IgD-negative memory B cell (primary cell): ENCODE measurements at regions not wholly inside any gene's neighbourhood (a gene's known extent, or its start where the extent isn't known, plus 50 kb on each side); places are given as distances from the start of the nearest gene placed in this dataset.
A peak's percentile ranks its signal among the peaks of the same experiment; 100 is the strongest.

Source experiments
- H3K27ac Mint-ChIP-seq, 3 donors: one replicate each; pipeline ENCODE4 v1.8.0; 2020 to 2022; ENCODE audit warnings: mild to moderate bottlenecking in 3 of 3, mixed read lengths in 3 of 3, moderate library complexity in 1 of 3
- H3K27me3 Mint-ChIP-seq: one replicate; pipeline ENCODE4 v1.8.0; 2021; ENCODE audit warnings: mixed read lengths
- H3K36me3 Mint-ChIP-seq: one replicate; pipeline ENCODE4 v1.8.0; 2020; ENCODE audit warnings: mild to moderate bottlenecking, mixed read lengths
- H3K4me1 Mint-ChIP-seq, 3 donors: one replicate each; pipeline ENCODE4 v1.8.0; 2020 to 2022; ENCODE audit warnings: mixed read lengths in 3 of 3, mild to moderate bottlenecking in 1 of 3
- H3K4me3 Mint-ChIP-seq, 4 donors: one replicate each; pipeline ENCODE4 v1.8.0; 2020 to 2022; ENCODE audit warnings: mild to moderate bottlenecking in 4 of 4, mixed read lengths in 4 of 4, moderate library complexity in 3 of 4
- H3K9me3 Mint-ChIP-seq, 3 donors: one replicate each; pipeline ENCODE4 v1.8.0; 2020 to 2021; ENCODE audit warnings: mixed read lengths in 3 of 3, mild to moderate bottlenecking in 1 of 3

- no peak overlapping the region for H3K27ac Mint-ChIP-seq
- no peak overlapping the region for H3K4me3 Mint-ChIP-seq
- H3K27me3 Mint-ChIP-seq, result no peaks in the 10 kb centered on the region
- no peaks in the 10 kb centered on the region for H3K9me3 Mint-ChIP-seq
- H3K4me1 Mint-ChIP-seq, result peaks cover 2 to 10% (median 8%) of the 10 kb centered on the region in 3 donors
- no peaks in the 10 kb centered on the region for H3K36me3 Mint-ChIP-seq
Observed at GRCh38 chr3:159112724-159113123, 310.9 kb downstream of the MFSD1 start.

- H3K27ac Mint-ChIP-seq, result no peak overlapping the region
- no peaks in the 10 kb centered on the region for H3K36me3 Mint-ChIP-seq
- H3K4me1 Mint-ChIP-seq, result peaks cover 2 to 10% (median 8%) of the 10 kb centered on the region in 3 donors
Observed at GRCh38 chr3:159113221-159113875, 311.5 kb downstream of the MFSD1 start.

DNA sequence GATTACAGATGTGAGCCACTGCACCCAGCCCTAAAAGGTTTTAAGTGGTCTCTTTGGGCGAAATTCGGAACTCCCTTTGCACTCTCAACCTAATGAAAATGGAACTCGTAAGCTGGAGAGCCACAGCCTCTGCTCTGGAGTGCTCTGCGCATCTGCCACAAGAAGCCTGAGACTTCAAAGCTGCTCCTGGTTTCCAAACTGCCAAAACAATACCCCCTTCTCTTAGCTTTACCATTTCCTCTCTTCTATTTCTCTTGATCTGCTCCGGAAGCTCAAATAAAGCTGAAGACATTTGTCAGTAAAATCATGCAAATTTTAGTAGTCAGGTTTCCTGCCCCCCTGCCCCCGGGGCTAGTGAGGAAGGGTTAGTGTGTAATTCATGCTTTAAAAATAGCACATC is 312.7 kb downstream of the MFSD1 start:
- Mint-ChIP-seq H3K27ac (no peak overlapping the region), H3K4me3 (peak overlapping the region in 1 of 4 donors; percentile 80), H3K4me1 (peaks cover 2 to 10% (median 8%) of the 10 kb centered on the region in 3 donors), H3K36me3 (no peaks in the 10 kb centered on the region), H3K27me3 (no peaks in the 10 kb centered on the region), H3K9me3 (no peaks in the 10 kb centered on the region)

More at GRCh38 chr3:159113221-159113875, 311.5 kb downstream of the MFSD1 start:
- H3K4me3 Mint-ChIP-seq, result no peak overlapping the region
- no peaks in the 10 kb centered on the region for H3K27me3 Mint-ChIP-seq
- H3K9me3 Mint-ChIP-seq, result no peaks in the 10 kb centered on the region

DNA sequence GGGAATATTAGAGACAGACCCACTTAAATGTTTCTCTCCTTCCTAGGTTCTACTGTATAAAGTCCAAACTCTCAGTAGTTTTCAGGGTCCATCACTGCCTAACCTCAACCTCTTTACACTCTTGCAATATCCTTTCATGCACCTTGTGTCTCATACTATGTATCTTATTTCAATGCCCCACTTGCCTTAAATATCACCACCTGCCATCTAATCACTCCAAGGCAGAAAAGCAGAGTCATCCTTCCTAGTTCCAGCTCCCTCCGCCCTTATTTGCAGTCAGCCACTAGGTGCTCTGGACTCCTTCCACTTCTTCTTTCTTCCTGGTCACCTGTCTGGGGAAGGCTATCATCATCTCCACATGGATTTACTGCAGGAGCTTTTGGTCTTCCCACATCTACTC is 322.0 kb downstream of the MFSD1 start:
- Mint-ChIP-seq H3K27me3 (no peaks in the 10 kb centered on the region), H3K27ac (no peak overlapping the region), H3K9me3 (peaks cover 0 to 2% (median 1%) of the 10 kb centered on the region in 3 donors), H3K36me3 (no peaks in the 10 kb centered on the region), H3K4me3 (no peak overlapping the region), H3K4me1 (no peaks in the 10 kb centered on the region)

- H3K36me3 Mint-ChIP-seq, result no peaks in the 10 kb centered on the region
- no peak overlapping the region for H3K4me3 Mint-ChIP-seq
- no peak overlapping the region for H3K27ac Mint-ChIP-seq
- peaks cover 0 to 2% (median 0%) of the 10 kb centered on the region in 3 donors for H3K4me1 Mint-ChIP-seq
- peaks cover 0 to 2% (median 1%) of the 10 kb centered on the region in 3 donors for H3K9me3 Mint-ChIP-seq
- no peaks in the 10 kb centered on the region for H3K27me3 Mint-ChIP-seq
Observed at GRCh38 chr3:159126261-159127020, 324.6 kb downstream of the MFSD1 start.

GRCh38 chr3:159127021-159127392 is 325.2 kb downstream of the MFSD1 start:
- Mint-ChIP-seq H3K4me3 (no peak overlapping the region), H3K27ac (no peak overlapping the region), H3K4me1 (peaks cover 0 to 2% (median 0%) of the 10 kb centered on the region in 3 donors), H3K27me3 (no peaks in the 10 kb centered on the region), H3K36me3 (no peaks in the 10 kb centered on the region), H3K9me3 (peaks cover 0 to 2% (median under 1%) of the 10 kb centered on the region in 3 donors)

DNA sequence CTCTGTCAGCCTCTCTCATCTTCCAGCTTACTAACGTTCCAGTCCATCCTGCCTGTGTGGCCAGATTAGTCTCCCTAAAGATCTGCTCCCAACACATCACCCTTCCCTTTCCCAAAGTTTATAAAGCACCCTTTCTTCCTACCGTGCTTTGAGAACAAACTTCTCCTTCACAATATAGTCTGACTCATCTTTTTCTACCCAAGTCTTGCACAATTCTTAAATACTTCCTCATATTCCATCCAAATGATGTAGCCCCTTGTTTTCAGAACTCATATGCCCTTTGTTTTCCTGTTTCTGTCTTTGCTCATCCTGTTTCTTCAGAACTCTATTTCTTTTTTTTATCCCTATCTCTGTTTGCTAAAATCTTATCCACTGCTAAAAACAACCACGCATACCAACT is 326.8 kb downstream of the MFSD1 start:
- Mint-ChIP-seq H3K36me3 (no peaks in the 10 kb centered on the region), H3K27me3 (no peaks in the 10 kb centered on the region), H3K27ac (no peak overlapping the region), H3K9me3 (peaks cover 0 to 2% (median 0%) of the 10 kb centered on the region in 3 donors), H3K4me1 (peaks cover 0 to 2% (median 0%) of the 10 kb centered on the region in 3 donors), H3K4me3 (no peak overlapping the region)

DNA sequence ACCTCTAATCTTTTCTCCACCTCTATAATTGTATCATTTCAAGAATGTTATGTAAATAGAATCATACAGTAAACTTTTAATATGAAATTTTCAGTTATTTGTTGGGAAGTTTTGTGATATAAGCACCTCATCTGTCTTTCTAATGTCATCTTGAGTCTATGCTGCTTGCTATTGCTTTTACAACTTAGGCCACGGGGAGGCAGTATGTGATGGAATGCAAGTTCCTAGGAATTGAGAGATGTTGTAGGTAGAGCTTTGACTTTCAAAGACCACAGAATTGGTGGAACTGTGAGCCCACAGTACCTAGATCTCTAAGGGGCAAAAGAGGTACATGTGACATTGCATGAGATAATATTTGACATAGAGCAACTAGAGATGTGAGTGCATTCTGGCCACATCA is 328.3 kb downstream of the MFSD1 start:
- H3K4me3 Mint-ChIP-seq, result no peak overlapping the region
- no peaks in the 10 kb centered on the region for H3K9me3 Mint-ChIP-seq
- no peak overlapping the region for H3K27ac Mint-ChIP-seq
- no peaks in the 10 kb centered on the region for H3K36me3 Mint-ChIP-seq
- H3K4me1 Mint-ChIP-seq, result peaks cover 0 to 2% (median 0%) of the 10 kb centered on the region in 3 donors
- no peaks in the 10 kb centered on the region for H3K27me3 Mint-ChIP-seq

- Mint-ChIP-seq H3K27ac (no peak overlapping the region), H3K9me3 (peaks cover 0 to 2% (median 0%) of the 10 kb centered on the region in 3 donors), H3K4me3 (no peak overlapping the region), H3K4me1 (peaks cover 0 to 2% (median 0%) of the 10 kb centered on the region in 3 donors), H3K36me3 (no peaks in the 10 kb centered on the region), H3K27me3 (no peaks in the 10 kb centered on the region)
Observed at GRCh38 chr3:159131376-159131775, 329.5 kb downstream of the MFSD1 start.

DNA sequence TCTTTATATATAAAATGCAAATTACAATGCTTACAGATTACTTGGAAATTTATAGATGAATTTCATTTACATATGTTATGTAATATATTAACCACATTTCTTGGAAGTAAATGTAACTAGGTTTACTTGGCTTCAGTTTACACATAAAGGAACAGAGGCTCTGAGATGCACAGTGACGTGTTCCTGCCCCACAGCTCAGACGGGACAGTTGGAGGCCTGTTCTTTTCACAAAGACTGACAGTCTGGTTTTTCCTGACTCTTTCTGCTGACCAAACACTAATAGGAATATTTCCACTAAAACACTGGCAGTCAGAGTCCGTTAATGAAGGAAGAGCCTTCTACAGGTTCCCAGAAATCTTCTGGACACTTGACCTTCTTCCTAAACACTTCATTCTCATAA is 336.1 kb downstream of the MFSD1 start:
- Mint-ChIP-seq H3K36me3 (no peaks in the 10 kb centered on the region), H3K27ac (no peak overlapping the region), H3K4me3 (no peak overlapping the region), H3K9me3 (peaks cover 0 to 2% (median 0%) of the 10 kb centered on the region in 3 donors), H3K4me1 (no peaks in the 10 kb centered on the region), H3K27me3 (no peaks in the 10 kb centered on the region)

GRCh38 chr3:159139326-159139725 is 337.5 kb downstream of the MFSD1 start:
- Mint-ChIP-seq H3K4me1 (no peaks in the 10 kb centered on the region), H3K4me3 (no peak overlapping the region), H3K9me3 (peaks cover 0 to 2% (median 0%) of the 10 kb centered on the region in 3 donors), H3K36me3 (no peaks in the 10 kb centered on the region), H3K27me3 (peaks cover 1% of the 10 kb centered on the region), H3K27ac (no peak overlapping the region)

GRCh38 chr3:159144472-159144871 is 342.6 kb downstream of the MFSD1 start:
- H3K4me3 Mint-ChIP-seq, result no peak overlapping the region
- H3K27ac Mint-ChIP-seq, result no peak overlapping the region
- H3K4me1 Mint-ChIP-seq, result peaks cover 0 to 1% (median 1%) of the 10 kb centered on the region in 3 donors
- no peaks in the 10 kb centered on the region for H3K9me3 Mint-ChIP-seq
- no peaks in the 10 kb centered on the region for H3K36me3 Mint-ChIP-seq
- H3K27me3 Mint-ChIP-seq, result peaks cover 1% of the 10 kb centered on the region

DNA sequence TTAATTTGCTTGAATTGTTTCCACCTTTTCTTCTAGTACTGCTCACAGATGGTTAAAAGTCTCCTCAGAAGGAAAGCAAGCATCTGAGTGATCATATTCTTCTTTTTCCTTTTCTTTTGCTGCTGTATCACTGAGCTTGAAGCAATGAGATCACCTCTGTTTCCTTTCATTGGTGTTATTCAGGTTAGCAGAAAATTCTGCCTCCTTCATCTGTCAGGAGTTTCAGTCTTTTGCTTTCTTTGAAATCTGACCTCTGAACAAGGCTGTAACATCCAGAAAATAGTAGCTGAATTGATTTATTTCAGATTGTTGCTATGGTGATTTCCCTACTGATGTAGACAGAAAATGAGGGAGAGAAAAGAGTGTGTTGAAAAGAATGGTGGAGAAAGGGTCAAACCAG is 343.0 kb downstream of the MFSD1 start:
- no peak overlapping the region for H3K4me3 Mint-ChIP-seq
- H3K36me3 Mint-ChIP-seq, result no peaks in the 10 kb centered on the region
- H3K9me3 Mint-ChIP-seq, result no peaks in the 10 kb centered on the region
- H3K27ac Mint-ChIP-seq, result no peak overlapping the region
- H3K4me1 Mint-ChIP-seq, result peaks cover 0 to 1% (median 1%) of the 10 kb centered on the region in 3 donors
- H3K27me3 Mint-ChIP-seq, result peaks cover 1% of the 10 kb centered on the region

- peaks cover 0 to 1% (median 1%) of the 10 kb centered on the region in 3 donors for H3K4me1 Mint-ChIP-seq
- peaks cover 1% of the 10 kb centered on the region for H3K27me3 Mint-ChIP-seq
- H3K27ac Mint-ChIP-seq, result no peak overlapping the region
- H3K36me3 Mint-ChIP-seq, result peaks cover 2% of the 10 kb centered on the region
- no peak overlapping the region for H3K4me3 Mint-ChIP-seq
- H3K9me3 Mint-ChIP-seq, result no peaks in the 10 kb centered on the region
Observed at GRCh38 chr3:159146392-159146791, 344.5 kb downstream of the MFSD1 start.

DNA sequence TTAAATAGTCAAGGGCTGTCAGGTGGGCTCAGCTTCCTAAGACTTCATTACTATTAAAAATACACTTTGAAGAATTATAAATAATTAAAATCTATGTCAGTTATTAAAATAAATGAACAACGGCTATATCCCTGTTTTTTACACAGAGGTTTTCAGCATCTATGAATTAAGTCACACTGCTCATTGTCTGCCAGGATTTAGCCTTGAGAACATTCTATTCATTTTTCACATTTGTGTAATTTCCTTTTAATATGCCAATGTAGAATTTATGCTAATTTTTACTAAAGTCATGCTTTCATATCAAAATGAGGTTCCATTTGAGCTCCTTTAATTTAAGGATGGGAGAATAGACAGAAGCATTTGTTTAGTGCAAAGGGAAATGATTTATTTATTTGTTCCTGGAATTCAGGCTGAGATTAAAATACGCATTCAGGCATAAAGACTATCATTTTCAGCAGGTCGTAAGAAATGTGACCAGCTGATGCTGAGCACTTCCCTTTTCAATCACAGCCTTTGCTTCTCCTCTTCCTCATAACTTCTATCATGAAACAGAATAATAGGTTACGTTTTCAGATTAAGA is 345.1 kb downstream of the MFSD1 start:
- H3K4me1 Mint-ChIP-seq, result peaks cover 0 to 1% (median 1%) of the 10 kb centered on the region in 3 donors
- H3K9me3 Mint-ChIP-seq, result no peaks in the 10 kb centered on the region
- H3K36me3 Mint-ChIP-seq, result peaks cover 2% of the 10 kb centered on the region
- H3K27me3 Mint-ChIP-seq, result peaks cover 1% of the 10 kb centered on the region
- no peak overlapping the region for H3K4me3 Mint-ChIP-seq
- no peak overlapping the region for H3K27ac Mint-ChIP-seq
